RWPE2 (cell line): ENCODE measurements at regions not wholly inside any gene's neighbourhood (a gene's known extent, or its start where the extent isn't known, plus 50 kb on each side); places are given as distances from the start of the nearest gene placed in this dataset.
A peak's percentile ranks its signal among the peaks of the same experiment; 100 is the strongest.

Experiments
- ATAC-seq: fragments of 200-7000 bp; cut with Tn5 transposase; 3 replicates; pipeline ENCODE4 v1.9.1; 2021; ENCODE audit warnings: low read depth
- DNase-seq: peaks from one replicate; pipeline ENCODE4 v3.0.0-alpha.2; 2020; ENCODE audit warnings: low spot score
- H3K27ac ChIP-seq: fragments of 450-650 bp; 2 replicates; pipeline ENCODE4 v1.5.1; 2017; ENCODE audit warnings: mild to moderate bottlenecking; ENCODE audit not compliant: poor library complexity, severe bottlenecking
- H3K27me3 ChIP-seq: fragments of 250-450 bp; sonication (Bioruptor Pico); 2 replicates; pipeline ENCODE4 v1.5.1; 2021; ENCODE audit warnings: mild to moderate bottlenecking, moderate library complexity; ENCODE audit not compliant: insufficient read depth, poor library complexity, severe bottlenecking
- H3K36me3 ChIP-seq: fragments of 250-450 bp; sonication (Bioruptor Pico); 2 replicates; pipeline ENCODE4 v1.5.1; 2020; ENCODE audit warnings: low read depth, mild to moderate bottlenecking, moderate library complexity
- H3K4me1 ChIP-seq: fragments of 250-450 bp; sonication (Bioruptor Pico); 2 replicates; pipeline ENCODE4 v1.5.1; 2021; ENCODE audit warnings: mild to moderate bottlenecking, moderate library complexity; ENCODE audit not compliant: insufficient read depth, poor library complexity, severe bottlenecking
- H3K4me3 ChIP-seq: fragments of 250-450 bp; sonication (Bioruptor Pico); 2 replicates; pipeline ENCODE4 v1.5.1; 2021; ENCODE audit warnings: mild to moderate bottlenecking, moderate library complexity; ENCODE audit not compliant: severe bottlenecking
- H3K9me3 ChIP-seq: fragments of 250-450 bp; sonication (Bioruptor Pico); 2 replicates; pipeline ENCODE4 v1.5.1; 2021; ENCODE audit warnings: mild to moderate bottlenecking, moderate library complexity; ENCODE audit not compliant: severe bottlenecking
- TF ChIP-seq, protein P1 (sequence below): fragments of 450-650 bp; IDR thresholded peaks from one replicate; pipeline ENCODE4 v1.5.1; 2017; ENCODE audit warnings: mild to moderate bottlenecking, moderate library complexity; ENCODE audit not compliant: poor library complexity, severe bottlenecking

DNA sequence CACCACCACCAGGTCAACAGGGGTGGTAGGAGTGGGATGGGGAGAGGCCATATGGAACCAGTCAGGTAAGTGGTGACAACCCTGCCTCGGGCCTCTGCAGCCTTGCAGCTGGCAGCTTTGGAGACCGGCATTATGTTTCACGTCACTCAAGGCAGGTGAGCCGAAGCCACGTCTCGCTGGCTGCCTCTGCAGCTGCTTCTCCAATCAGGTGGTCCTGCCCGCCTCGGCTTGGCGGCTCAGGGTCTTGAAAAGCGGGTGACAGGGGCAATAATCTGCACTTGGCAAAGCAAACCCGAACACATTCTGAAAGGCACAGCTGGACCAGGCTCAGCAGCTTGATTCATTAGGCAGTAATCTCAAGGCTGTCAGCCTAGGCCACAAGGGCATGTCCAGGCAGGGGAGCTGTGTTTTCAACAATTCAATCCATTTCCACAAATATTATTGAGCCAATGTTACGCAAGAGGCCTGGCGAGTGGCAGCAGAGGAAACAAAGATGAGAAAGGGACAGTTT, 77.4 kb upstream of the PCDH8 start:
- Histone ChIP-seq H3K36me3 (no peaks in the 10 kb centered on the region), H3K9me3 (no peaks in the 10 kb centered on the region), H3K27me3 (no peaks in the 10 kb centered on the region), H3K4me3 (no peak overlapping the region), H3K4me1 (peaks cover 22% of the 10 kb centered on the region), H3K27ac (peak overlapping the region; percentile 21)
- DNase-seq (peak; percentile 85), ATAC-seq (peak; percentile 96)
- TF ChIP-seq, protein P1, sequence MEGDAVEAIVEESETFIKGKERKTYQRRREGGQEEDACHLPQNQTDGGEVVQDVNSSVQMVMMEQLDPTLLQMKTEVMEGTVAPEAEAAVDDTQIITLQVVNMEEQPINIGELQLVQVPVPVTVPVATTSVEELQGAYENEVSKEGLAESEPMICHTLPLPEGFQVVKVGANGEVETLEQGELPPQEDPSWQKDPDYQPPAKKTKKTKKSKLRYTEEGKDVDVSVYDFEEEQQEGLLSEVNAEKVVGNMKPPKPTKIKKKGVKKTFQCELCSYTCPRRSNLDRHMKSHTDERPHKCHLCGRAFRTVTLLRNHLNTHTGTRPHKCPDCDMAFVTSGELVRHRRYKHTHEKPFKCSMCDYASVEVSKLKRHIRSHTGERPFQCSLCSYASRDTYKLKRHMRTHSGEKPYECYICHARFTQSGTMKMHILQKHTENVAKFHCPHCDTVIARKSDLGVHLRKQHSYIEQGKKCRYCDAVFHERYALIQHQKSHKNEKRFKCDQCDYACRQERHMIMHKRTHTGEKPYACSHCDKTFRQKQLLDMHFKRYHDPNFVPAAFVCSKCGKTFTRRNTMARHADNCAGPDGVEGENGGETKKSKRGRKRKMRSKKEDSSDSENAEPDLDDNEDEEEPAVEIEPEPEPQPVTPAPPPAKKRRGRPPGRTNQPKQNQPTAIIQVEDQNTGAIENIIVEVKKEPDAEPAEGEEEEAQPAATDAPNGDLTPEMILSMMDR, result no peak

DNA sequence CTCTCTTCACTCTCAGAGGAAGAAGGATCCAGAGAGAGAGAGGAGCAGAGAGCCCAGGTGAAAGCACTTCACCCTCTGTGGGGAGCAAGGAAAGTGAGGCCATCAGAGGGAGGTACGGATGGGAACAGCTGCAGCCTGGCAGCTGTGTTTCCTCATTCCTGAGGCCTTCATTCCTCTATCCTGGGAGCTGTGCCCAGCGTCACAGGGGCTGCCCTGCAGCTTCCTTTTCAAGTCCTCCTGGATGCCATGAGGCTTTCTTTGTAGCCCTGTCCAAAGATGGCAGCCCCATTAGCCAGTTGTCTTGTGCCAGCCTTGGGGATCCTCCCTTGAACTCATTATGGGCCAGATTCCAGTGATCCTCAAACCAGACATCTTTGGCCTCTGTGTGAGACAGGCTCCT, 76.8 kb upstream of the PCDH8 start:
- Histone ChIP-seq H3K27me3 (no peaks in the 10 kb centered on the region), H3K4me1 (peaks cover 22% of the 10 kb centered on the region), H3K36me3 (no peaks in the 10 kb centered on the region), H3K27ac (peak overlapping the region; percentile 21), H3K4me3 (no peak overlapping the region), H3K9me3 (no peaks in the 10 kb centered on the region)
- TF ChIP-seq, protein P1, result no peak
- ATAC-seq, result no peak; the same call in 2 of the 3 replicates
- no peak for DNase-seq

DNA sequence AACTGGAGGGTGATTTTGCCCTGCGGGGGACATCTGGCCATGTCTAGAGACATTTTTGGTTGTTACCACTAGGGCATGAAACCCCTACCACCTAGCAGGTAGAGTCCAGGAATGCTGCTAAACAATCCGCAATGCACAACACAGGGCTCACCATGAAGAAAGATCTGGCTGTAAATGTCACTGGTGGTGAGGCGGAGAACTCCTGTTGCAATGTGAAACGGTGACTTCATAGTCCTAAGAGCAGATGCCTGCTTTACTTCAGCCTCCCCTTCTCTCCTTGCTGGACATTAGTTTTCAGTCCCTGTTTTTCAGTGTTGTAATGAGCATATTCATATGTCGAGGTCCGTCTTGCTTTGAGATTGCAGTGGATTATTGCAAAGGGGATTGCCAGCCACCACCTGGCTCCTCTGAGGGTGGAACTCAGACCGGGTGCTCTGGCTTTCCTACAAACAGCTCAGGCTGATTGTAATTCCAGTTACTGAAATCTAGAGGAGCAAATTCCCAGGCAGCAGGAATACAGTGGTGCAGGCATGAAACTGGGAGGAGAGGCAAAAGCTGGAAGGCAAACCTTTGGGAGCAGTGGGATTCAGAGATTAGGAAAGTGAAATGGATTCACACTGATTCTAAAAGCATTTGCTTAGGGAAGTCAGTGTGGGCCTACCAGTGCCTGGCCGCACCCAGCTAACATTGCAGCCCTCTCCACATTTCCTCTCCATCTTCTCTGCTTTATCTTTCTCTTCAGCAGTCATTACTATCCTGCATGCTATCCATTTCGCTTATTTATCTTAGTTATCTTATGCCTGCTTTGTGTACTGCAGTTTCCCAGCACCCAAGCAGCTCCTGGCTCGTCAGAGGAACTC, 76.1 kb upstream of the PCDH8 start:
- TF ChIP-seq, protein P1, result no peak
- Histone ChIP-seq H3K4me1 (peaks cover 22% of the 10 kb centered on the region), H3K27ac (no peak overlapping the region), H3K27me3 (no peaks in the 10 kb centered on the region), H3K36me3 (no peaks in the 10 kb centered on the region), H3K9me3 (no peaks in the 10 kb centered on the region), H3K4me3 (no peak overlapping the region)
- DNase-seq (no peak), ATAC-seq (no peak)

DNA sequence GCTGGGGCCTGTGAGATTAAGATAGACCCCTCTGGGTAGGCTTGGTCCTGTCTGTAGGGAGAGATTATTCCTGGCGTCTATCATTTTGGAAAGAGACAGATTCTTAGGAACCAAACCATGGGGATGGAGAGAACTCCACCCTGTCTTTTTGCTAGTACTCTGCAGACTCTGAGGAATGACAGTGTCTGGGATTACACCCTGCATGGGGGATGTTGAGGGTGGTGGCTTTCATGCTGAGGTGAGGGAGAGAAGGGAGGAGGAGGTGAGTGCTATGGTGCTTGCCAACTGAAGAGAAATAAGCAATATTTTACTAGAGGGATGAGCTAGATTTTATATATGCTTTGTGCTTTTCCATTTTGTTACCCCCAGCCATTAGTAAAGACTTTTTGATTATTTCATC, 74.5 kb upstream of the PCDH8 start:
- ATAC-seq (no peak), DNase-seq (no peak)
- Histone ChIP-seq H3K27me3 (no peaks in the 10 kb centered on the region), H3K4me3 (no peak overlapping the region), H3K36me3 (no peaks in the 10 kb centered on the region), H3K27ac (no peak overlapping the region), H3K4me1 (peaks cover 22% of the 10 kb centered on the region), H3K9me3 (no peaks in the 10 kb centered on the region)
- TF ChIP-seq, protein P1, result no peak

DNA sequence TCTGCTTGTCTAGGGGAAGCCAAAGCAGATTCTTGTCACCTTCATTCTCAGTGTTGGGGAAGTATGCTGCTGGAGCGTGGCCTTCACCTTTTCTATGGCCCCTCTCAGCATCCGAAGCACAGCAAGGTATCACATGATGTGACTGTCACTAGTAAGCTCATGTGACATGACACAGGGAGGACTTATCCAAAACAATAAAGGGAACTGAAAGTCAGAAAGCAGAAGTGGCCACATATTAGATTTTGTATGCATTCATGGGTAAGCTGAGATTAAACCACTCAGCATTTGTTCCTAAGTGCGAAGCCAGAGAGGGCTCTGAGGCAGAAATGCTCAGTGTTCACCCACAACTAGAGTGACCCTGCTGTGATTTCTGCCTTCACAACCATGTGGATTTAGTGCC, 72.8 kb upstream of the PCDH8 start:
- TF ChIP-seq, protein P1, result no peak
- DNase-seq (no peak), ATAC-seq (no peak)
- Histone ChIP-seq H3K27me3 (no peaks in the 10 kb centered on the region), H3K36me3 (no peaks in the 10 kb centered on the region), H3K27ac (no peak overlapping the region), H3K4me3 (no peak overlapping the region), H3K4me1 (peaks cover 11% of the 10 kb centered on the region), H3K9me3 (no peaks in the 10 kb centered on the region)
